SK-N-SH treated with all-trans-retinoic acid at 6 μM for 48 hours (cell line): ENCODE measurements at regions not wholly inside any gene's neighbourhood (a gene's known extent, or its start where the extent isn't known, plus 50 kb on each side); places are given as distances from the start of the nearest gene placed in this dataset.

Experiments
- ATAC-seq: fragments of 200-7000 bp; cut with Tn5 transposase; 3 replicates; pipeline ENCODE4 v1.9.1; 2020; ENCODE audit warnings: mild to moderate bottlenecking, moderate library complexity
- ARNTL ChIP-seq: fragments of 450-650 bp; formaldehyde crosslinking; IDR thresholded peaks from 2 replicates; pipeline ENCODE4 v1.5.0; 2020; ENCODE audit warnings: low read depth, mild to moderate bottlenecking, moderate library complexity, borderline replicate concordance
- BACH2 ChIP-seq: fragments of 250-450 bp; sonication (Bioruptor Pico); IDR thresholded peaks from 2 replicates; pipeline ENCODE4 v1.9.0; 2021; ENCODE audit warnings: mild to moderate bottlenecking, borderline replicate concordance
- CREB5 ChIP-seq: fragments of 250-450 bp; sonication (Bioruptor Pico); IDR thresholded peaks from 2 replicates; pipeline ENCODE4 v1.5.1; 2020; ENCODE audit warnings: low read depth, mild to moderate bottlenecking, moderate library complexity
- CSDC2 ChIP-seq: fragments of 250-450 bp; sonication (Bioruptor Pico); IDR thresholded peaks from 2 replicates; pipeline ENCODE4 v1.5.0; 2020; ENCODE audit warnings: mild to moderate bottlenecking, moderate library complexity
- ESRRG ChIP-seq: fragments of 250-450 bp; sonication (Bioruptor Pico); IDR thresholded peaks from 2 replicates; pipeline ENCODE4 v1.6.1; 2021; ENCODE audit warnings: mild to moderate bottlenecking
- GLIS3 ChIP-seq: fragments of 250-450 bp; sonication (Bioruptor Pico); IDR thresholded peaks from 2 replicates; pipeline ENCODE4 v1.5.0; 2020; ENCODE audit warnings: mild to moderate bottlenecking, moderate library complexity
- ISL1 ChIP-seq: fragments of 250-450 bp; sonication (Bioruptor Pico); IDR thresholded peaks from 2 replicates; pipeline ENCODE4 v2.1.2; 2022; ENCODE audit warnings: mild to moderate bottlenecking, moderate library complexity
- OSR1 ChIP-seq: fragments of 250-450 bp; sonication (Bioruptor Pico); IDR thresholded peaks from 2 replicates; pipeline ENCODE4 v1.8.0; 2022; ENCODE audit warnings: moderate library complexity, mild to moderate bottlenecking, inconsistent platforms
- POU6F1 ChIP-seq: fragments of 250-450 bp; sonication (Bioruptor Pico); IDR thresholded peaks from 2 replicates; pipeline ENCODE4 v1.8.0; 2021; ENCODE audit warnings: low read depth, mild to moderate bottlenecking, moderate library complexity, borderline replicate concordance
- PPARA ChIP-seq: fragments of 250-450 bp; sonication (Bioruptor Pico); IDR thresholded peaks from 2 replicates; pipeline ENCODE4 v1.5.0; 2020; ENCODE audit warnings: mild to moderate bottlenecking, borderline replicate concordance
- RARB ChIP-seq: fragments of 250-450 bp; sonication (Bioruptor Pico); IDR thresholded peaks from 2 replicates; pipeline ENCODE4 v1.8.0; 2021; ENCODE audit warnings: mild to moderate bottlenecking, moderate library complexity
- SNAI2 ChIP-seq: fragments of 250-450 bp; sonication (Bioruptor Pico); IDR thresholded peaks from 2 replicates; pipeline ENCODE4 v1.5.0; 2020; ENCODE audit warnings: mild to moderate bottlenecking, moderate library complexity
- TCF4 ChIP-seq: fragments of 250-450 bp; sonication (Bioruptor Pico); IDR thresholded peaks from 2 replicates; pipeline ENCODE4 v1.8.0; 2021; ENCODE audit warnings: mild to moderate bottlenecking, moderate library complexity, borderline replicate concordance
- TOX ChIP-seq: fragments of 250-450 bp; sonication (Bioruptor Pico); IDR thresholded peaks from 2 replicates; pipeline ENCODE4 v1.8.0; 2021; ENCODE audit warnings: mild to moderate bottlenecking, moderate library complexity, borderline replicate concordance
- ZC3H10 ChIP-seq: fragments of 250-450 bp; sonication (Bioruptor Pico); IDR thresholded peaks from 2 replicates; pipeline ENCODE4 v1.5.1; 2021; ENCODE audit warnings: mild to moderate bottlenecking, moderate library complexity
- ZFP3 ChIP-seq: fragments of 250-450 bp; sonication (Bioruptor Pico); IDR thresholded peaks from 2 replicates; pipeline ENCODE4 v1.5.0; 2020; ENCODE audit warnings: mild to moderate bottlenecking, moderate library complexity
- ZFP30 ChIP-seq: fragments of 450-650 bp; formaldehyde crosslinking; IDR thresholded peaks from 2 replicates; pipeline ENCODE4 v1.5.0; 2022; ENCODE audit warnings: mild to moderate bottlenecking, moderate library complexity
- ZNF565 ChIP-seq: fragments of 450-650 bp; formaldehyde crosslinking; conservative IDR thresholded peaks from 2 replicates; pipeline ENCODE4 v1.5.0; 2020; ENCODE audit warnings: low read depth, mild to moderate bottlenecking, moderate library complexity
- ZNF70 ChIP-seq: fragments of 450-650 bp; formaldehyde crosslinking; IDR thresholded peaks from 2 replicates; pipeline ENCODE4 v1.5.0; 2020; ENCODE audit warnings: mild to moderate bottlenecking, moderate library complexity
- ZNF8 ChIP-seq: fragments of 450-650 bp; formaldehyde crosslinking; IDR thresholded peaks from 2 replicates; pipeline ENCODE4 v1.5.0; 2020; ENCODE audit warnings: mild to moderate bottlenecking, moderate library complexity
- TF ChIP-seq, protein P1 (sequence below): fragments of 250-450 bp; sonication (Bioruptor Pico); IDR thresholded peaks from 2 replicates; pipeline ENCODE4 v1.8.0; 2020; ENCODE audit warnings: mild to moderate bottlenecking, moderate library complexity, borderline replicate concordance
- TF ChIP-seq, protein P2 (sequence below): fragments of 250-450 bp; sonication (Bioruptor Pico); IDR thresholded peaks from 2 replicates; pipeline ENCODE4 v1.5.1; 2021; ENCODE audit warnings: mild to moderate bottlenecking, moderate library complexity

DNA sequence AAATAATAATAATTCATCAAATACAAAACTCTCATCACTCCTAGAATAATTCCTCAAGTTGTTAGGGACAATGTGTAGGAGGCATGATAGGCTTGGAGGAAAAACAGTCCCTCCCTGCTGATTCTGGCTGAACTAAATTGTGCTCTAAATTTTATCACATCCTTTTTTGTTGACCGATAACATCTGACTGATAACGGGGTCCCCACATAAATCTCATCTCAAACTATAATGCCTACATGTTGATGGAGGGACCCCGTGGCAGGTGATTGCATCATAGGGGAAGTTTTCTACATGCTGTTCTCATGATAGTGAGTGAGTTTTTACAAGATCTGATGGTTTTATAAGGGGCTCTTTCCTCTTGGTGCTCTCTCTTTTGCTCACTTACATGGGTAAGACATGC lies 1043.5 kb upstream of the SORCS1 start:
- no peak for ATAC-seq
- TF ChIP-seq CSDC2 (CRISPR knock-in tag) (no peak), CREB5 (CRISPR knock-in tag) (no peak), SNAI2 (CRISPR knock-in tag) (no peak), ARNTL (no peak; the same call in 1 of the 2 replicates), TCF4 (CRISPR knock-in tag) (no peak), BACH2 (no peak), OSR1 (CRISPR knock-in tag) (no peak), RARB (CRISPR knock-in tag) (no peak), ESRRG (no peak)
- TF ChIP-seq, protein P1, sequence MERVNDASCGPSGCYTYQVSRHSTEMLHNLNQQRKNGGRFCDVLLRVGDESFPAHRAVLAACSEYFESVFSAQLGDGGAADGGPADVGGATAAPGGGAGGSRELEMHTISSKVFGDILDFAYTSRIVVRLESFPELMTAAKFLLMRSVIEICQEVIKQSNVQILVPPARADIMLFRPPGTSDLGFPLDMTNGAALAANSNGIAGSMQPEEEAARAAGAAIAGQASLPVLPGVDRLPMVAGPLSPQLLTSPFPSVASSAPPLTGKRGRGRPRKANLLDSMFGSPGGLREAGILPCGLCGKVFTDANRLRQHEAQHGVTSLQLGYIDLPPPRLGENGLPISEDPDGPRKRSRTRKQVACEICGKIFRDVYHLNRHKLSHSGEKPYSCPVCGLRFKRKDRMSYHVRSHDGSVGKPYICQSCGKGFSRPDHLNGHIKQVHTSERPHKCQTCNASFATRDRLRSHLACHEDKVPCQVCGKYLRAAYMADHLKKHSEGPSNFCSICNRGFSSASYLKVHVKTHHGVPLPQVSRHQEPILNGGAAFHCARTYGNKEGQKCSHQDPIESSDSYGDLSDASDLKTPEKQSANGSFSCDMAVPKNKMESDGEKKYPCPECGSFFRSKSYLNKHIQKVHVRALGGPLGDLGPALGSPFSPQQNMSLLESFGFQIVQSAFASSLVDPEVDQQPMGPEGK (CRISPR knock-in tag) = no peak

- ATAC-seq = peak; percentile 90
- TF ChIP-seq, protein P1 (CRISPR knock-in tag) = no peak
- TF ChIP-seq, protein P2, sequence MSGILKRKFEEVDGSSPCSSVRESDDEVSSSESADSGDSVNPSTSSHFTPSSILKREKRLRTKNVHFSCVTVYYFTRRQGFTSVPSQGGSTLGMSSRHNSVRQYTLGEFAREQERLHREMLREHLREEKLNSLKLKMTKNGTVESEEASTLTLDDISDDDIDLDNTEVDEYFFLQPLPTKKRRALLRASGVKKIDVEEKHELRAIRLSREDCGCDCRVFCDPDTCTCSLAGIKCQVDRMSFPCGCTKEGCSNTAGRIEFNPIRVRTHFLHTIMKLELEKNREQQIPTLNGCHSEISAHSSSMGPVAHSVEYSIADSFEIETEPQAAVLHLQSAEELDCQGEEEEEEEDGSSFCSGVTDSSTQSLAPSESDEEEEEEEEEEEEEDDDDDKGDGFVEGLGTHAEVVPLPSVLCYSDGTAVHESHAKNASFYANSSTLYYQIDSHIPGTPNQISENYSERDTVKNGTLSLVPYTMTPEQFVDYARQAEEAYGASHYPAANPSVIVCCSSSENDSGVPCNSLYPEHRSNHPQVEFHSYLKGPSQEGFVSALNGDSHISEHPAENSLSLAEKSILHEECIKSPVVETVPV (CRISPR knock-in tag) = no peak
- TF ChIP-seq CSDC2 (CRISPR knock-in tag) = no peak
Measured at GRCh38 chr10:108204528-108205305, 1040.2 kb upstream of the SORCS1 start.

- ATAC-seq = no peak
- TF ChIP-seq ZC3H10 (CRISPR knock-in tag) = no peak
- TF ChIP-seq OSR1 (CRISPR knock-in tag) = no peak
- TF ChIP-seq ZNF8 (CRISPR knock-in tag) = no peak
- TF ChIP-seq ISL1 = no peak
- TF ChIP-seq, protein P2 (CRISPR knock-in tag) = no peak
- no peak for TF ChIP-seq ZNF565 (CRISPR knock-in tag)
- TF ChIP-seq PPARA = no peak
- no peak for TF ChIP-seq ZNF70 (CRISPR knock-in tag)
- no peak for TF ChIP-seq CSDC2 (CRISPR knock-in tag)
- TF ChIP-seq ZFP3 = no peak
- no peak for TF ChIP-seq TOX
- no peak for TF ChIP-seq ZFP30 (CRISPR knock-in tag)
- no peak for TF ChIP-seq BACH2
- TF ChIP-seq RARB (CRISPR knock-in tag) = no peak
- no peak for TF ChIP-seq SNAI2 (CRISPR knock-in tag)
- TF ChIP-seq GLIS3 (CRISPR knock-in tag) = no peak
- no peak for TF ChIP-seq ARNTL
- TF ChIP-seq POU6F1 = no peak
- TF ChIP-seq, protein P1 (CRISPR knock-in tag) = no peak
- TF ChIP-seq CREB5 (CRISPR knock-in tag) = no peak
Measured at GRCh38 chr10:108203905-108204527, 1039.5 kb upstream of the SORCS1 start.
